WERI-Rb-1 (cell line): ENCODE measurements at regions not wholly inside any gene's neighbourhood (a gene's known extent, or its start where the extent isn't known, plus 50 kb on each side); places are given as distances from the start of the nearest gene placed in this dataset.

Source experiments
- DNase-seq: peaks from one replicate; pipeline ENCODE4 v3.0.0-alpha.2; 2020
- H3K27ac ChIP-seq: fragments of 250-450 bp; sonication (Bioruptor Pico); 2 replicates; pipeline ENCODE4 v1.5.1; 2020; ENCODE audit warnings: mild to moderate bottlenecking, moderate library complexity
- H3K27me3 ChIP-seq: fragments of 250-450 bp; sonication (Bioruptor Pico); 2 replicates; pipeline ENCODE4 v1.5.1; 2021; ENCODE audit warnings: mild to moderate bottlenecking, low read depth, moderate library complexity; ENCODE audit not compliant: insufficient read depth, severe bottlenecking
- H3K36me3 ChIP-seq: fragments of 250-450 bp; sonication (Bioruptor Pico); 2 replicates; pipeline ENCODE4 v1.5.1; 2020; ENCODE audit warnings: mild to moderate bottlenecking, moderate library complexity
- H3K4me3 ChIP-seq: 2 replicates; pipeline ENCODE4 v1.5.1; 2011; ENCODE audit warnings: low read depth, mild to moderate bottlenecking, control low read depth, low read length
- H3K9me3 ChIP-seq: fragments of 250-450 bp; sonication (Bioruptor Pico); 2 replicates; pipeline ENCODE4 v1.5.1; 2021; ENCODE audit warnings: mild to moderate bottlenecking, moderate library complexity; ENCODE audit not compliant: severe bottlenecking
- CTCF ChIP-seq: IDR thresholded peaks from 2 replicates; pipeline ENCODE4 v1.5.1; 2011; ENCODE audit warnings: low read depth, mild to moderate bottlenecking, control low read depth, inconsistent platforms, low read length

DNA sequence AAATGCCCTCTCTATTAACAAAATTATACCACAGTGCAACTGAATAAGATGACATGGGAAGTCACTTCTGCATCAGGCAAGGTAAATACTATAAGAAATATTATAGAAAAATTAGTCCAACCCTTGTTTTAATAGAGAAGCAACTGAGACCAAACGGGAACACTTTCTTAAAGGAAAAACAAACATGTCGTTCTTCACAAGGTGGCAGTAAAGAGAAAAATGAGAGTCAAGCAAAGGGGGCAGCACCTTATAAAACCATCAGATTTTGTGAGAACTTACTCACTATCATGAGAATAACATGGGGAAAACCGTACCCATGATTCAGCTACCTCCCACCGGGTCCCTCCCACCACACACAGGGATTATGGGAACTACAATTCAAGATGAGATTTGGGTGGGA is 481.7 kb upstream of the CRIM1 start:
- H3K9me3 ChIP-seq = no peaks in the 10 kb centered on the region
- no peak overlapping the region for H3K4me3 ChIP-seq
- no peaks in the 10 kb centered on the region for H3K36me3 ChIP-seq
- H3K27me3 ChIP-seq = no peaks in the 10 kb centered on the region
- no peak overlapping the region for H3K27ac ChIP-seq
- no peak for TF ChIP-seq CTCF
- no peak for DNase-seq

DNA sequence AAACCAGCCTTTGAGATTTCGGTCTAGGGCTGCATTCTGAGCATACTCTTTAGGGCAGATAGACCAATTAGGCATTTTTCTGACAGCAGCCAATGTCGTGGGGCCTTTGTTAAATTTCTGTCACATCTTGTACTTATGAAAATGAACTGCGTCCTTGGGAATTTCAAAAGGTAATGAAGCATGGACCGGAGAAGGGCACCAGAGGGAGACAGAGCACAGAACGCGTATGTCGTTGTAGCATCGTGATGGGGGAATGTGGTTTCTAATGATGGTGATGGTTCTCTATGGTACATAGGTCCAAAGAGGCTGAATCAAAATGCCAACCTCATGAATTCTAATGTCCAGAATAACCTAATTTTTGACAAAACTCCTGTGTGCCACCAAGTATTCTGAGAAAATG is 483.9 kb upstream of the CRIM1 start:
- no peaks in the 10 kb centered on the region for H3K9me3 ChIP-seq
- peak; percentile 9 for DNase-seq
- no peaks in the 10 kb centered on the region for H3K36me3 ChIP-seq
- no peak overlapping the region for H3K4me3 ChIP-seq
- no peaks in the 10 kb centered on the region for H3K27me3 ChIP-seq
- H3K27ac ChIP-seq = no peak overlapping the region
- peak; percentile 42 for TF ChIP-seq CTCF

GRCh38 chr2:35870713-35871112 is 484.9 kb upstream of the CRIM1 start:
- Histone ChIP-seq H3K9me3 (no peaks in the 10 kb centered on the region), H3K27ac (no peak overlapping the region), H3K36me3 (no peaks in the 10 kb centered on the region), H3K4me3 (no peak overlapping the region), H3K27me3 (no peaks in the 10 kb centered on the region)
- no peak for TF ChIP-seq CTCF
- DNase-seq = no peak

GRCh38 chr2:35864141-35864540 is 491.4 kb upstream of the CRIM1 start:
- no peak for TF ChIP-seq CTCF
- Histone ChIP-seq H3K36me3 (no peaks in the 10 kb centered on the region), H3K27ac (no peak overlapping the region), H3K9me3 (no peaks in the 10 kb centered on the region), H3K4me3 (no peak overlapping the region), H3K27me3 (no peaks in the 10 kb centered on the region)
- no peak for DNase-seq

GRCh38 chr2:35858216-35858615 is 497.4 kb upstream of the CRIM1 start:
- no peaks in the 10 kb centered on the region for H3K36me3 ChIP-seq
- no peaks in the 10 kb centered on the region for H3K27me3 ChIP-seq
- no peaks in the 10 kb centered on the region for H3K9me3 ChIP-seq
- DNase-seq = no peak
- H3K4me3 ChIP-seq = no peak overlapping the region
- H3K27ac ChIP-seq = no peak overlapping the region
- TF ChIP-seq CTCF = no peak

DNA sequence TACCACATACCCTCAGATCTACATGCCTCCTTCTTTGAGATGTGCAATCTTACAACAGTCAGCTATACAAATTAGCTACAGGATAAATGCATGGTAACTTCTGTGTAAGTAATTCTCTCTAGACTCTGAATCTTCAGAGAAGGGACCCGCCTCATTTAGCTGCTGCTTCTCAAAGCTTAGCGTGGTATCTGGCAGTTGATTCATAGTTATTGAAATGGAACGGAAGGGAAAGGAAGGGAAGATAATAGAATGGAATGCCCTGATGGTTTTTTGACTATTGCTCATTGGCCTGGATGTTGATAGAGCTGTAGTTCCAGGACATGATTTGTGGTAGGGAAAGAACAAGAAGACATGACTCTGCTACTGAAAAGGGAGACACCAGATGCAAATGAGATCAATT is 498.1 kb upstream of the CRIM1 start:
- Histone ChIP-seq H3K9me3 (no peaks in the 10 kb centered on the region), H3K4me3 (no peak overlapping the region), H3K36me3 (no peaks in the 10 kb centered on the region), H3K27me3 (no peaks in the 10 kb centered on the region), H3K27ac (no peak overlapping the region)
- DNase-seq = no peak
- TF ChIP-seq CTCF = no peak
